ENCODE measurements at regions not wholly inside any gene's neighbourhood (a gene's known extent, or its start where the extent isn't known, plus 50 kb on each side); places are given as distances from the start of the nearest gene placed in this dataset.

GRCh38 chr15:35933531-35933930 lies 387.6 kb upstream of the DPH6 start:
- DNase-seq (ENCODE audit: extremely low spot score in 2 of 2) = no peak

GRCh38 chr15:35934383-35935049 lies 388.6 kb upstream of the DPH6 start:
- Histone ChIP-seq H3K4me1 (no peaks in the 10 kb centered on the region), H3K9me3 (no peaks in the 10 kb centered on the region), H3K27me3 (no peaks in the 10 kb centered on the region), H3K27ac (no peak overlapping the region), H3K36me3 (no peaks in the 10 kb centered on the region), H3K4me3 (no peak overlapping the region)
- TF ChIP-seq POLR2AphosphoS5 (IDR thresholded peaks at IDR 0.05; ENCODE audit: insufficient read depth in 1 of 2, low read depth in 1 of 2) (no peak), CTCF (IDR thresholded peaks at IDR 0.05) (no peak), POLR2A (IDR thresholded peaks at IDR 0.05) (no peak)
- intact Hi-C loops (cut with DNase I) = no loop called here
- DNase-seq (ENCODE audit: extremely low spot score in 2 of 2) = no peak

More at GRCh38 chr15:35933531-35933930, 387.6 kb upstream of the DPH6 start:
- Histone ChIP-seq H3K4me3 (no peak overlapping the region), H3K9me3 (no peaks in the 10 kb centered on the region), H3K4me1 (no peaks in the 10 kb centered on the region), H3K27ac (no peak overlapping the region), H3K36me3 (no peaks in the 10 kb centered on the region), H3K27me3 (no peaks in the 10 kb centered on the region)
- intact Hi-C loops (cut with DNase I) = no loop called here
- TF ChIP-seq POLR2AphosphoS5 (IDR thresholded peaks at IDR 0.05; ENCODE audit: insufficient read depth in 1 of 2, low read depth in 1 of 2) (no peak), CTCF (IDR thresholded peaks at IDR 0.05) (no peak), POLR2A (IDR thresholded peaks at IDR 0.05) (no peak)

GRCh38 chr15:35936284-35936683 lies 390.3 kb upstream of the DPH6 start:
- intact Hi-C loops (cut with DNase I) = no loop called here
- H3K27me3 ChIP-seq = no peaks in the 10 kb centered on the region
- no peak overlapping the region for H3K4me3 ChIP-seq
- DNase-seq (ENCODE audit: extremely low spot score in 2 of 2) = no peak
- no peaks in the 10 kb centered on the region for H3K9me3 ChIP-seq
- no peak overlapping the region for H3K27ac ChIP-seq
- no peaks in the 10 kb centered on the region for H3K4me1 ChIP-seq
- TF ChIP-seq POLR2A (IDR thresholded peaks at IDR 0.05) (no peak), CTCF (IDR thresholded peaks at IDR 0.05) (no peak), POLR2AphosphoS5 (IDR thresholded peaks at IDR 0.05; ENCODE audit: insufficient read depth in 1 of 2, low read depth in 1 of 2) (no peak)
- H3K36me3 ChIP-seq = no peaks in the 10 kb centered on the region

GRCh38 chr15:35937380-35937779 lies 391.4 kb upstream of the DPH6 start:
- no peaks in the 10 kb centered on the region for H3K36me3 ChIP-seq
- DNase-seq (ENCODE audit: extremely low spot score in 2 of 2) = no peak
- TF ChIP-seq POLR2A (IDR thresholded peaks at IDR 0.05) (no peak), POLR2AphosphoS5 (IDR thresholded peaks at IDR 0.05; ENCODE audit: insufficient read depth in 1 of 2, low read depth in 1 of 2) (no peak), CTCF (IDR thresholded peaks at IDR 0.05) (no peak)
- no peak overlapping the region for H3K4me3 ChIP-seq
- H3K27ac ChIP-seq = no peak overlapping the region
- no peaks in the 10 kb centered on the region for H3K4me1 ChIP-seq
- no peaks in the 10 kb centered on the region for H3K9me3 ChIP-seq
- intact Hi-C loops (cut with DNase I) = no loop called here
- H3K27me3 ChIP-seq = no peaks in the 10 kb centered on the region

- Histone ChIP-seq H3K36me3 (no peaks in the 10 kb centered on the region), H3K9me3 (no peaks in the 10 kb centered on the region), H3K4me3 (no peak overlapping the region), H3K4me1 (no peaks in the 10 kb centered on the region), H3K27me3 (no peaks in the 10 kb centered on the region), H3K27ac (no peak overlapping the region)
- DNase-seq (ENCODE audit: extremely low spot score in 2 of 2) = no peak
- intact Hi-C loops (cut with DNase I) = no loop called here
- TF ChIP-seq POLR2AphosphoS5 (IDR thresholded peaks at IDR 0.05; ENCODE audit: insufficient read depth in 1 of 2, low read depth in 1 of 2) (no peak), POLR2A (IDR thresholded peaks at IDR 0.05) (no peak), CTCF (IDR thresholded peaks at IDR 0.05) (no peak)
Measured at GRCh38 chr15:35944945-35945585, 399.1 kb upstream of the DPH6 start.

Measured in vagina (tissue), 2 donors.